ENCODE measurements at regions not wholly inside any gene's neighbourhood (a gene's known extent, or its start where the extent isn't known, plus 50 kb on each side); places are given as distances from the start of the nearest gene placed in this dataset.

- no peak for TF ChIP-seq REST (IDR thresholded peaks at IDR 0.05; ENCODE audit: unreplicated experiment)
Measured at GRCh38 chr2:107542314-107542740, 284.4 kb upstream of the RGPD4 start (continued).

- Histone ChIP-seq H3K4me2 (no peak overlapping the region), H3K79me2 (replicated peaks; ENCODE audit: insufficient read depth) (no peaks in the 10 kb centered on the region), H3K27ac (ENCODE audit: low read depth) (no peak overlapping the region), H3K27me3 (ENCODE audit: insufficient read depth) (no peaks in the 10 kb centered on the region), H3K36me3 (ENCODE audit: insufficient read depth) (no peaks in the 10 kb centered on the region), H3F3A (replicated peaks; ENCODE audit: low read depth) (no peaks in the 10 kb centered on the region), H3K4me3 (no peak overlapping the region), H2AFZ (no peak overlapping the region), H3K9me2 (ENCODE audit: insufficient read depth) (no peaks in the 10 kb centered on the region), H4K20me1 (replicated peaks; ENCODE audit: insufficient read depth) (no peaks in the 10 kb centered on the region), H3K4me1 (ENCODE audit: insufficient read depth) (peaks cover 10% of the 10 kb centered on the region; the same call in 1 of the 2 replicates)
- H3K27me3 Mint-ChIP-seq (ENCODE audit: insufficient read depth, low read depth, poor library complexity): peaks cover 1% of the 10 kb centered on the region
- ATAC-seq: no peak
- no peaks in the 10 kb centered on the region for H3K36me3 Mint-ChIP-seq (ENCODE audit: low read depth)
- H3K9me3 Mint-ChIP-seq: no peaks in the 10 kb centered on the region
- no peak overlapping the region for H3K4me3 Mint-ChIP-seq
- H3K27ac Mint-ChIP-seq: no peak overlapping the region
- H3K4me1 Mint-ChIP-seq: peaks cover 21% of the 10 kb centered on the region
- DNase-seq (ENCODE audit: low spot score): no peak
- TF ChIP-seq CTCF (conservative IDR thresholded peaks at IDR 0.05; ENCODE audit: low read depth in 2 of 2): no peak
- no peak for TF ChIP-seq ZNF331 (CRISPR knock-in tag; IDR thresholded peaks at IDR 0.05; ENCODE audit: low read depth)
- no peak for TF ChIP-seq CREB1 (CRISPR knock-in tag; IDR thresholded peaks at IDR 0.05; ENCODE audit: low read depth)
- TF ChIP-seq ETS1 (IDR thresholded peaks at IDR 0.05): no peak
- TF ChIP-seq REST (IDR thresholded peaks at IDR 0.05; ENCODE audit: unreplicated experiment): no peak
- TF ChIP-seq, protein P1, sequence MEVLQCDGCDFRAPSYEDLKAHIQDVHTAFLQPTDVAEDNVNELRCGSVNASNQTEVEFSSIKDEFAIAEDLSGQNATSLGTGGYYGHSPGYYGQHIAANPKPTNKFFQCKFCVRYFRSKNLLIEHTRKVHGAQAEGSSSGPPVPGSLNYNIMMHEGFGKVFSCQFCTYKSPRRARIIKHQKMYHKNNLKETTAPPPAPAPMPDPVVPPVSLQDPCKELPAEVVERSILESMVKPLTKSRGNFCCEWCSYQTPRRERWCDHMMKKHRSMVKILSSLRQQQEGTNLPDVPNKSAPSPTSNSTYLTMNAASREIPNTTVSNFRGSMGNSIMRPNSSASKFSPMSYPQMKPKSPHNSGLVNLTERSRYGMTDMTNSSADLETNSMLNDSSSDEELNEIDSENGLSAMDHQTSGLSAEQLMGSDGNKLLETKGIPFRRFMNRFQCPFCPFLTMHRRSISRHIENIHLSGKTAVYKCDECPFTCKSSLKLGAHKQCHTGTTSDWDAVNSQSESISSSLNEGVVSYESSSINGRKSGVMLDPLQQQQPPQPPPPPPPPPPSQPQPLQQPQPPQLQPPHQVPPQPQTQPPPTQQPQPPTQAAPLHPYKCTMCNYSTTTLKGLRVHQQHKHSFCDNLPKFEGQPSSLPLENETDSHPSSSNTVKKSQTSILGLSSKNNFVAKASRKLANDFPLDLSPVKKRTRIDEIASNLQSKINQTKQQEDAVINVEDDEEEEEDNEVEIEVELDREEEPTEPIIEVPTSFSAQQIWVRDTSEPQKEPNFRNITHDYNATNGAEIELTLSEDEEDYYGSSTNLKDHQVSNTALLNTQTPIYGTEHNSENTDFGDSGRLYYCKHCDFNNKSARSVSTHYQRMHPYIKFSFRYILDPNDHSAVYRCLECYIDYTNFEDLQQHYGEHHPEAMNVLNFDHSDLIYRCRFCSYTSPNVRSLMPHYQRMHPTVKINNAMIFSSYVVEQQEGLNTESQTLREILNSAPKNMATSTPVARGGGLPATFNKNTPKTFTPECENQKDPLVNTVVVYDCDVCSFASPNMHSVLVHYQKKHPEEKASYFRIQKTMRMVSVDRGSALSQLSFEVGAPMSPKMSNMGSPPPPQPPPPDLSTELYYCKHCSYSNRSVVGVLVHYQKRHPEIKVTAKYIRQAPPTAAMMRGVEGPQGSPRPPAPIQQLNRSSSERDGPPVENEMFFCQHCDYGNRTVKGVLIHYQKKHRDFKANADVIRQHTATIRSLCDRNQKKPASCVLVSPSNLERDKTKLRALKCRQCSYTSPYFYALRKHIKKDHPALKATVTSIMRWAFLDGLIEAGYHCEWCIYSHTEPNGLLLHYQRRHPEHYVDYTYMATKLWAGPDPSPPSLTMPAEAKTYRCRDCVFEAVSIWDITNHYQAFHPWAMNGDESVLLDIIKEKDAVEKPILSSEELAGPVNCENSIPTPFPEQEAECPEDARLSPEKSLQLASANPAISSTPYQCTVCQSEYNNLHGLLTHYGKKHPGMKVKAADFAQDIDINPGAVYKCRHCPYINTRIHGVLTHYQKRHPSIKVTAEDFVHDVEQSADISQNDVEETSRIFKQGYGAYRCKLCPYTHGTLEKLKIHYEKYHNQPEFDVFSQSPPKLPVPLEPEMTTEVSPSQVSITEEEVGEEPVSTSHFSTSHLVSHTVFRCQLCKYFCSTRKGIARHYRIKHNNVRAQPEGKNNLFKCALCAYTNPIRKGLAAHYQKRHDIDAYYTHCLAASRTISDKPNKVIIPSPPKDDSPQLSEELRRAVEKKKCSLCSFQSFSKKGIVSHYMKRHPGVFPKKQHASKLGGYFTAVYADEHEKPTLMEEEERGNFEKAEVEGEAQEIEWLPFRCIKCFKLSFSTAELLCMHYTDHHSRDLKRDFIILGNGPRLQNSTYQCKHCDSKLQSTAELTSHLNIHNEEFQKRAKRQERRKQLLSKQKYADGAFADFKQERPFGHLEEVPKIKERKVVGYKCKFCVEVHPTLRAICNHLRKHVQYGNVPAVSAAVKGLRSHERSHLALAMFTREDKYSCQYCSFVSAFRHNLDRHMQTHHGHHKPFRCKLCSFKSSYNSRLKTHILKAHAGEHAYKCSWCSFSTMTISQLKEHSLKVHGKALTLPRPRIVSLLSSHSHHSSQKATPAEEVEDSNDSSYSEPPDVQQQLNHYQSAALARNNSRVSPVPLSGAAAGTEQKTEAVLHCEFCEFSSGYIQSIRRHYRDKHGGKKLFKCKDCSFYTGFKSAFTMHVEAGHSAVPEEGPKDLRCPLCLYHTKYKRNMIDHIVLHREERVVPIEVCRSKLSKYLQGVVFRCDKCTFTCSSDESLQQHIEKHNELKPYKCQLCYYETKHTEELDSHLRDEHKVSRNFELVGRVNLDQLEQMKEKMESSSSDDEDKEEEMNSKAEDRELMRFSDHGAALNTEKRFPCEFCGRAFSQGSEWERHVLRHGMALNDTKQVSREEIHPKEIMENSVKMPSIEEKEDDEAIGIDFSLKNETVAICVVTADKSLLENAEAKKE (CRISPR knock-in tag; IDR thresholded peaks at IDR 0.05): no peak
- TF ChIP-seq STAT1 (IDR thresholded peaks at IDR 0.05; ENCODE audit: unreplicated experiment): no peak
- TF ChIP-seq POLR2AphosphoS5 (IDR thresholded peaks at IDR 0.05; ENCODE audit: low read depth): no peak
- no peak for TF ChIP-seq EZH2phosphoT487 (IDR thresholded peaks at IDR 0.05; ENCODE audit: unreplicated experiment)
Measured at GRCh38 chr2:107543793-107544192, 282.9 kb upstream of the RGPD4 start.
